T-cell (primary cell): ENCODE measurements at regions not wholly inside any gene's neighbourhood (a gene's known extent, or its start where the extent isn't known, plus 50 kb on each side); places are given as distances from the start of the nearest gene placed in this dataset.

Experiments used
- ATAC-seq, 4 experiments: fragments of 200-7000 bp in 3 of 4; fragments of 150-1000 bp in 1 of 4; cut with Tn5 transposase; replicated peaks in 1 of 4; 1 replicate in 3 of 4; 2 replicates in 1 of 4; pipeline ENCODE4 v1.10.0; 2021; ENCODE audit warnings: moderate library complexity in 3 of 4, mild to moderate bottlenecking in 2 of 4, moderate number of reproducible peaks in 1 of 4
- CTCF ChIA-PET, 2 donors: fragments of 300-600 bp; sonication (Branson Sonifier 250); formaldehyde crosslinking; loops; one replicate each; lab custom pipeline; 2022; ENCODE audit warnings: antibody characterized with exemption in 2 of 2; lab: Charles Lee
- POLR2A ChIA-PET, 2 donors: fragments of 300-600 bp; sonication (Branson Sonifier 250); formaldehyde crosslinking; loops; one replicate each; lab custom pipeline; 2022; ENCODE audit warnings: antibody characterized with exemption in 2 of 2; lab: Charles Lee
- DNase-seq, 35 experiments: peaks; one replicate each; pipeline versions ENCODE4 v3.0.0 to v3.0.0-alpha.2; 2013 to 2023
- H3K27ac ChIP-seq: one replicate; pipeline ENCODE4 v1.5.1; 2013; ENCODE audit warnings: low read length
- H3K27me3 ChIP-seq, 2 experiments: replicated peaks in 1 of 2; 1 replicate in 1 of 2; 2 replicates in 1 of 2; pipeline versions ENCODE4 v1.6.1 to v1.7.0; 2013; ENCODE audit warnings: low read length in 1 of 2, mixed read lengths in 1 of 2; ENCODE audit not compliant: control insufficient read depth in 2 of 2, insufficient read depth in 2 of 2; ENCODE audit errors: extremely low read depth in 1 of 2
- H3K36me3 ChIP-seq, 2 donors: 1 replicate in 1 of 2; 2 replicates in 1 of 2; pipeline versions ENCODE4 v1.6.1 to v1.7.0; 2013; ENCODE audit warnings: low read length in 1 of 2; ENCODE audit not compliant: control insufficient read depth in 2 of 2, insufficient read depth in 1 of 2; ENCODE audit errors: extremely low read depth in 1 of 2
- H3K4me1 ChIP-seq, 2 experiments: 1 replicate in 1 of 2; 2 replicates in 1 of 2; pipeline versions ENCODE4 v1.6.1 to v1.7.0; 2013; ENCODE audit warnings: low read length in 2 of 2, mixed read lengths in 1 of 2; ENCODE audit not compliant: insufficient read depth in 2 of 2, control insufficient read depth in 1 of 2; ENCODE audit errors: extremely low read depth in 1 of 2
- H3K4me3 ChIP-seq, 2 donors: 1 replicate in 1 of 2; 2 replicates in 1 of 2; pipeline versions ENCODE4 v1.5.1 to v1.7.0; 2013; ENCODE audit warnings: mild to moderate bottlenecking in 2 of 2, low read length in 1 of 2, moderate library complexity in 1 of 2; ENCODE audit not compliant: control insufficient read depth in 1 of 2; ENCODE audit errors: extremely low read depth in 1 of 2
- H3K9me3 ChIP-seq: 2 replicates; pipeline ENCODE4 v1.7.0; 2013
- H3K27ac Mint-ChIP-seq, 2 donors: one replicate each; pipeline ENCODE4 v1.8.0; 2020 to 2021; ENCODE audit warnings: mild to moderate bottlenecking in 2 of 2, mixed read lengths in 2 of 2
- H3K27me3 Mint-ChIP-seq, 2 donors: one replicate each; pipeline ENCODE4 v1.8.0; 2021 to 2022; ENCODE audit warnings: mixed read lengths in 2 of 2
- H3K36me3 Mint-ChIP-seq: one replicate; pipeline ENCODE4 v1.8.0; 2021; ENCODE audit warnings: mixed read lengths
- H3K4me1 Mint-ChIP-seq, 3 donors: one replicate each; pipeline ENCODE4 v1.8.0; 2020 to 2022; ENCODE audit warnings: mixed read lengths in 3 of 3, mild to moderate bottlenecking in 1 of 3
- H3K4me3 Mint-ChIP-seq, 3 donors: one replicate each; pipeline ENCODE4 v1.8.0; 2020 to 2022; ENCODE audit warnings: mild to moderate bottlenecking in 3 of 3, mixed read lengths in 3 of 3, moderate library complexity in 3 of 3
- H3K9me3 Mint-ChIP-seq, 3 donors: one replicate each; pipeline ENCODE4 v1.8.0; 2020 to 2022; ENCODE audit warnings: mixed read lengths in 3 of 3
- WGBS: methylation state at CpG from one replicate; pipeline ENCODE4 v1.1.5; 2013; ENCODE audit warnings: missing lambda C conversion rate; ENCODE audit not compliant: insufficient coverage; 5-methylcytosine and 5-hydroxymethylcytosine counted together

- Histone ChIP-seq H3K4me3 (no peak overlapping the region), H3K9me3 (no peaks in the 10 kb centered on the region), H3K36me3 (no peaks in the 10 kb centered on the region), H3K4me1 (no peaks in the 10 kb centered on the region), H3K27me3 (peaks cover 0 to 2% of the 10 kb centered on the region in 2 experiments), H3K27ac (no peak overlapping the region)
- H3K9me3 Mint-ChIP-seq = no peaks in the 10 kb centered on the region
- H3K27ac Mint-ChIP-seq = no peak overlapping the region
- H3K4me1 Mint-ChIP-seq = no peaks in the 10 kb centered on the region
- WGBS = 90% methylated on average over 4 of the region's 8 CpGs
- no peaks in the 10 kb centered on the region for H3K36me3 Mint-ChIP-seq
- ChIA-PET POLR2A (no interaction called here), CTCF (interaction anchor here in 1 of 2 donors (0.5 kb wide), 1 partner anchor 1424 kb away, joined by 3 read pairs; no protein-coding TSS in a partner anchor)
- peaks cover 0 to 3% of the 10 kb centered on the region in 2 donors for H3K27me3 Mint-ChIP-seq
- H3K4me3 Mint-ChIP-seq = no peak overlapping the region
- DNase-seq (no peak), ATAC-seq (no peak)
Observed at GRCh38 chr15:29342201-29342600, 72.6 kb upstream of the NSMCE3 start.

GRCh38 chr15:29337156-29337959 lies 67.7 kb upstream of the NSMCE3 start:
- H3K27ac Mint-ChIP-seq = no peak overlapping the region
- CTCF ChIA-PET = no interaction called here
- ATAC-seq = no peak
- Histone ChIP-seq H3K4me1 (no peaks in the 10 kb centered on the region), H3K36me3 (no peaks in the 10 kb centered on the region), H3K27ac (no peak overlapping the region), H3K9me3 (no peaks in the 10 kb centered on the region), H3K4me3 (no peak overlapping the region), H3K27me3 (peaks cover 2 to 4% of the 10 kb centered on the region in 2 experiments)
- no peaks in the 10 kb centered on the region for H3K4me1 Mint-ChIP-seq
- no peaks in the 10 kb centered on the region for H3K36me3 Mint-ChIP-seq
- no peak overlapping the region for H3K4me3 Mint-ChIP-seq
- WGBS = 63% methylated on average over 3 of the region's 6 CpGs
- H3K27me3 Mint-ChIP-seq = peaks cover 0 to 8% of the 10 kb centered on the region in 2 donors
- H3K9me3 Mint-ChIP-seq = no peaks in the 10 kb centered on the region
- no peak for DNase-seq
- POLR2A ChIA-PET = no interaction called here

- H3K4me3 Mint-ChIP-seq = no peak overlapping the region
- H3K9me3 Mint-ChIP-seq = no peaks in the 10 kb centered on the region
- H3K27me3 ChIP-seq = peaks cover 0 to 8% of the 10 kb centered on the region in 2 experiments
- POLR2A ChIA-PET = no interaction called here
- H3K9me3 ChIP-seq = no peaks in the 10 kb centered on the region
- no peaks in the 10 kb centered on the region for H3K4me1 ChIP-seq
- no peaks in the 10 kb centered on the region for H3K4me1 Mint-ChIP-seq
- CTCF ChIA-PET = no interaction called here
- no peak for DNase-seq
- no peaks in the 10 kb centered on the region for H3K36me3 ChIP-seq
- WGBS = 85% methylated on average over 8 of the region's 9 CpGs
- no peaks in the 10 kb centered on the region for H3K36me3 Mint-ChIP-seq
- H3K4me3 ChIP-seq = no peak overlapping the region
- no peak for ATAC-seq
- H3K27ac ChIP-seq = no peak overlapping the region
- H3K27ac Mint-ChIP-seq = no peak overlapping the region
- H3K27me3 Mint-ChIP-seq = peaks cover 2 to 8% of the 10 kb centered on the region in 2 donors
Observed at GRCh38 chr15:29334544-29334943, 64.9 kb upstream of the NSMCE3 start.

- 68% methylated on average over 4 of the region's 6 CpGs for WGBS
- ChIA-PET POLR2A (no interaction called here), CTCF (no interaction called here)
- Histone ChIP-seq H3K9me3 (no peaks in the 10 kb centered on the region), H3K27ac (no peak overlapping the region), H3K4me1 (no peaks in the 10 kb centered on the region), H3K36me3 (no peaks in the 10 kb centered on the region), H3K27me3 (peaks cover 0 to 8% of the 10 kb centered on the region in 2 experiments), H3K4me3 (no peak overlapping the region)
- Mint-ChIP-seq H3K36me3 (no peaks in the 10 kb centered on the region), H3K4me3 (no peak overlapping the region), H3K9me3 (no peaks in the 10 kb centered on the region), H3K4me1 (no peaks in the 10 kb centered on the region), H3K27me3 (peaks cover 5 to 8% of the 10 kb centered on the region in 2 donors), H3K27ac (no peak overlapping the region)
- ATAC-seq = no peak
- DNase-seq = no peak
Observed at GRCh38 chr15:29333261-29333660, 63.6 kb upstream of the NSMCE3 start.

- WGBS = 83% methylated on average over 2 of the region's 6 CpGs
- ATAC-seq (no peak), DNase-seq (no peak)
- no peaks in the 10 kb centered on the region for H3K36me3 ChIP-seq
- no peak overlapping the region for H3K27ac ChIP-seq
- H3K27ac Mint-ChIP-seq = no peak overlapping the region
- ChIA-PET CTCF (no interaction called here), POLR2A (no interaction called here)
- no peaks in the 10 kb centered on the region for H3K9me3 Mint-ChIP-seq
- no peaks in the 10 kb centered on the region for H3K9me3 ChIP-seq
- H3K4me3 Mint-ChIP-seq = no peak overlapping the region
- no peaks in the 10 kb centered on the region for H3K4me1 ChIP-seq
- no peaks in the 10 kb centered on the region for H3K36me3 Mint-ChIP-seq
- no peak overlapping the region for H3K4me3 ChIP-seq
- H3K27me3 ChIP-seq = peaks cover 0 to 8% of the 10 kb centered on the region in 2 experiments
- H3K27me3 Mint-ChIP-seq = peaks cover under 1 to 7% of the 10 kb centered on the region in 2 donors
- H3K4me1 Mint-ChIP-seq = no peaks in the 10 kb centered on the region
Observed at GRCh38 chr15:29331669-29332068, 62.0 kb upstream of the NSMCE3 start.

GRCh38 chr15:29331071-29331470 lies 61.4 kb upstream of the NSMCE3 start:
- H3K4me3 ChIP-seq = no peak overlapping the region
- ATAC-seq (no peak), DNase-seq (no peak)
- H3K4me3 Mint-ChIP-seq = no peak overlapping the region
- H3K27ac ChIP-seq = no peak overlapping the region
- peaks cover 0 to 8% of the 10 kb centered on the region in 2 experiments for H3K27me3 ChIP-seq
- no peak overlapping the region for H3K27ac Mint-ChIP-seq
- H3K27me3 Mint-ChIP-seq = peaks cover 0 to 7% of the 10 kb centered on the region in 2 donors
- no peaks in the 10 kb centered on the region for H3K36me3 ChIP-seq
- peaks cover under 1 to 6% (median 4%) of the 10 kb centered on the region in 3 donors for H3K9me3 Mint-ChIP-seq
- H3K4me1 ChIP-seq = no peaks in the 10 kb centered on the region
- no peaks in the 10 kb centered on the region for H3K4me1 Mint-ChIP-seq
- POLR2A ChIA-PET = no interaction called here
- H3K9me3 ChIP-seq = no peaks in the 10 kb centered on the region
- H3K36me3 Mint-ChIP-seq = no peaks in the 10 kb centered on the region
- CTCF ChIA-PET = no interaction called here
- WGBS = 96% methylated on average over 8 of the region's 10 CpGs
